ENCODE measurements at regions not wholly inside any gene's neighbourhood (a gene's known extent, or its start where the extent isn't known, plus 50 kb on each side); places are given as distances from the start of the nearest gene placed in this dataset.

GRCh38 chr1:86258101-86258500, 101.5 kb upstream of the COL24A1 start:
- 32 to 38% methylated on average over 1 of the region's 1 CpG for WGBS, 2 donors
- Histone ChIP-seq H3K4me1 (no peaks in the 10 kb centered on the region), H3K36me3 (no peaks in the 10 kb centered on the region), H3K9me3 (no peaks in the 10 kb centered on the region), H3K27ac (no peak overlapping the region), H3K4me3 (no peak overlapping the region), H3K27me3 (no peaks in the 10 kb centered on the region)
- ATAC-seq: no peak
- intact Hi-C loops (cut with DNase I): no loop called here
- DNase-seq: no peak
- TF ChIP-seq CTCF (IDR thresholded peaks at IDR 0.05): no peak

- H3K9me3 ChIP-seq: peaks cover 0 to 9% (median 0%) of the 10 kb centered on the region in 11 donors
- TF ChIP-seq CTCF (IDR thresholded peaks at IDR 0.05): no peak
- no peak overlapping the region for H3K27ac ChIP-seq
- no peaks in the 10 kb centered on the region for H3K4me1 ChIP-seq
- whole genome bisulfite sequencing, 2 donors: 86 to 92% methylated on average over 6 of the region's 6 CpGs
- H3K36me3 ChIP-seq: no peaks in the 10 kb centered on the region
- intact Hi-C loops (cut with DNase I): no loop called here
- DNase-seq (no peak), ATAC-seq (no peak)
- no peaks in the 10 kb centered on the region for H3K27me3 ChIP-seq
- H3K4me3 ChIP-seq: no peak overlapping the region
These were observed 91.2 kb upstream of the COL24A1 start for GRCh38 chr1:86247597-86248279.

- no peak overlapping the region for H3K27ac ChIP-seq
- DNase-seq: no peak
- no peaks in the 10 kb centered on the region for H3K36me3 ChIP-seq
- no peaks in the 10 kb centered on the region for H3K4me1 ChIP-seq
- 90 to 91% methylated on average over 9 of the region's 9 CpGs for WGBS, 2 donors
- intact Hi-C loops (cut with DNase I): no loop called here
- no peak for TF ChIP-seq CTCF (IDR thresholded peaks at IDR 0.05)
- H3K9me3 ChIP-seq: no peaks in the 10 kb centered on the region
- H3K4me3 ChIP-seq: no peak overlapping the region
- no peaks in the 10 kb centered on the region for H3K27me3 ChIP-seq
- ATAC-seq: no peak
These were observed 89.1 kb upstream of the COL24A1 start for GRCh38 chr1:86245566-86246190.

- Histone ChIP-seq H3K27ac (no peak overlapping the region), H3K9me3 (peaks cover 0 to 22% (median 5%) of the 10 kb centered on the region in 11 donors), H3K4me1 (no peaks in the 10 kb centered on the region), H3K4me3 (no peak overlapping the region), H3K36me3 (no peaks in the 10 kb centered on the region), H3K27me3 (no peaks in the 10 kb centered on the region)
- no peak for DNase-seq
- TF ChIP-seq CTCF (IDR thresholded peaks at IDR 0.05): no peak
- intact Hi-C loops (cut with DNase I): no loop called here
- no peak for ATAC-seq
- WGBS, 2 donors: 48 to 50% methylated on average over 1 of the region's 1 CpG
These were observed 83.3 kb upstream of the COL24A1 start for GRCh38 chr1:86239894-86240293.

Data from heart right ventricle (tissue), 16 donors.